PFSK-1 (cell line): ENCODE measurements at regions not wholly inside any gene's neighbourhood (a gene's known extent, or its start where the extent isn't known, plus 50 kb on each side); places are given as distances from the start of the nearest gene placed in this dataset.

ENCODE experiments used
- FOXP2 ChIP-seq: optimal IDR thresholded peaks from 2 replicates; pipeline ENCODE3; 2011; ENCODE audit warnings: borderline replicate concordance, control low read depth, inconsistent platforms; ENCODE audit not compliant: insufficient read depth; ENCODE audit errors: extremely low read length, extremely low read depth
- POLR2AphosphoS5 ChIP-seq: IDR thresholded peaks from 2 replicates; pipeline ENCODE4 v1.6.1; 2012; ENCODE audit warnings: low read depth, mild to moderate bottlenecking, control low read depth, low read length, moderate library complexity
- SIN3A ChIP-seq: IDR thresholded peaks from 2 replicates; pipeline ENCODE4 v1.6.1; 2012; ENCODE audit warnings: mild to moderate bottlenecking, low read length, moderate library complexity, borderline replicate concordance; ENCODE audit not compliant: insufficient read depth
- TAF1 ChIP-seq: IDR thresholded peaks from 2 replicates; pipeline ENCODE4 v1.6.1; 2012; ENCODE audit warnings: low read length, control low read depth, borderline replicate concordance; ENCODE audit not compliant: insufficient read depth
- TF ChIP-seq, protein P1 (sequence below), 2 experiments: IDR thresholded peaks; 2 replicates each; pipeline versions ENCODE4 v1.6.1 to v1.8.0; 2011 to 2012; ENCODE audit warnings: low read depth in 2 of 2, low read length in 2 of 2, control low read depth in 1 of 2, inconsistent platforms in 1 of 2, mild to moderate bottlenecking in 1 of 2, moderate library complexity in 1 of 2; ENCODE audit not compliant: insufficient read depth in 1 of 2

DNA sequence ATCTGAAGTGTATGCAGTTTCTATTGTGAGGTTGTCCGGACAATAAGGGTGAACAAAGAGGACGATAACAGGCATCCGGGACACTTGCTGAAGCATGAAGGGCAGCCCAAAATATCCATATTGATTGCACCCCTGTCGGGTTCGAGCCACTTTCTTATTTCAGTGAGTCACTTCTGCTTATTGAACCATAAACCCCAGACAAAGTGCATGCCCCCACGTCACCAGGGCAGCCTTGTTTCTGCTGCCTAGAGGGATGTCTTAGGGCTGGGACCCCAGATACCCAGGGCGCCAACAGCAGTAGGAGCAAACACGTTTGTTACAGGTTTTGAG is 175.3 kb upstream of the LYZL1 start:
- TF ChIP-seq POLR2AphosphoS5 = no peak
- no peak for TF ChIP-seq SIN3A
- no peak for TF ChIP-seq FOXP2
- TF ChIP-seq TAF1 = no peak
- TF ChIP-seq, protein P1, sequence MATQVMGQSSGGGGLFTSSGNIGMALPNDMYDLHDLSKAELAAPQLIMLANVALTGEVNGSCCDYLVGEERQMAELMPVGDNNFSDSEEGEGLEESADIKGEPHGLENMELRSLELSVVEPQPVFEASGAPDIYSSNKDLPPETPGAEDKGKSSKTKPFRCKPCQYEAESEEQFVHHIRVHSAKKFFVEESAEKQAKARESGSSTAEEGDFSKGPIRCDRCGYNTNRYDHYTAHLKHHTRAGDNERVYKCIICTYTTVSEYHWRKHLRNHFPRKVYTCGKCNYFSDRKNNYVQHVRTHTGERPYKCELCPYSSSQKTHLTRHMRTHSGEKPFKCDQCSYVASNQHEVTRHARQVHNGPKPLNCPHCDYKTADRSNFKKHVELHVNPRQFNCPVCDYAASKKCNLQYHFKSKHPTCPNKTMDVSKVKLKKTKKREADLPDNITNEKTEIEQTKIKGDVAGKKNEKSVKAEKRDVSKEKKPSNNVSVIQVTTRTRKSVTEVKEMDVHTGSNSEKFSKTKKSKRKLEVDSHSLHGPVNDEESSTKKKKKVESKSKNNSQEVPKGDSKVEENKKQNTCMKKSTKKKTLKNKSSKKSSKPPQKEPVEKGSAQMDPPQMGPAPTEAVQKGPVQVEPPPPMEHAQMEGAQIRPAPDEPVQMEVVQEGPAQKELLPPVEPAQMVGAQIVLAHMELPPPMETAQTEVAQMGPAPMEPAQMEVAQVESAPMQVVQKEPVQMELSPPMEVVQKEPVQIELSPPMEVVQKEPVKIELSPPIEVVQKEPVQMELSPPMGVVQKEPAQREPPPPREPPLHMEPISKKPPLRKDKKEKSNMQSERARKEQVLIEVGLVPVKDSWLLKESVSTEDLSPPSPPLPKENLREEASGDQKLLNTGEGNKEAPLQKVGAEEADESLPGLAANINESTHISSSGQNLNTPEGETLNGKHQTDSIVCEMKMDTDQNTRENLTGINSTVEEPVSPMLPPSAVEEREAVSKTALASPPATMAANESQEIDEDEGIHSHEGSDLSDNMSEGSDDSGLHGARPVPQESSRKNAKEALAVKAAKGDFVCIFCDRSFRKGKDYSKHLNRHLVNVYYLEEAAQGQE (IDR thresholded peaks at IDR 0.05; ENCODE audit: insufficient read depth in 1 of 2, low read depth in 2 of 2, low read length in 2 of 2) = no peak

DNA sequence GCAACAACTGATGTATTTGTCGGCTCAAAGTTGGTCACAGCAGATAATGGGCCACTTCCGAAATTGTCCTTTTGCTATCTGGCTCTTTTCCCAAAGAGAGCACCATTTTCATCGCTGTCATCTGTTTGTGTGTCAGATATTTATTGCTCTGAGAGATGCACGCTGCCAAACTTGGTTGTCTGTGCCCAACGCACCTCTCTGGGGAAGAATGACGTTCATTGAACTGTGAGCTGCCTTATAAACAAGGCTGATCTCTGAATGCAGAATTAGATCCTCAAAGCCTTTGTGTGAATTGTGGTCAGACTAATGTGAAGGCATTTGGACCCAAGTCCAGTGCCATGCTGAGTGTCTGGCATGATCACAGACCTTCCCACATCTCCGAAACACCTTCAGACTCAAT is 174.7 kb upstream of the LYZL1 start:
- TF ChIP-seq TAF1 (no peak), SIN3A (no peak), POLR2AphosphoS5 (no peak), FOXP2 (no peak)
- TF ChIP-seq, protein P1 (IDR thresholded peaks at IDR 0.05; ENCODE audit: insufficient read depth in 1 of 2, low read depth in 2 of 2, low read length in 2 of 2) = no peak

DNA sequence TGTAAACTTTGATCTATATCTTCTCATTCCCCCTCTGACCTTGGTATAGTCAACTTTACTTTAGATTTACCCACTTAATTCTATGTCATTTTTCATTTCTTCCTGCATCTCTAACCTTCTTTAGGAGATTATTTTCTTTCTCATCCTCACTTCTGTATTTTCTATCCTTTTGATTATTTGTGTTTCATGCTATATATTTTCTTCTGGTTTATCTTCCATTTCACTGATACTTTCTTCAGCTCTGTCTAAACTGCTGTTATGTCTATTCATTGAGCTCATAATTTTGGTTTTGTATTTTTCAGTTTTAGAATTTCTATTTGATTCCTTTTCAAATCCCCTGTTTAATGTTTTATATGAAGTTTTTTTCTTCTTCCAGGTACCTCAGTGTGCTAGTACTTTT is 171.1 kb upstream of the LYZL1 start:
- TF ChIP-seq POLR2AphosphoS5 (no peak), SIN3A (no peak), FOXP2 (no peak), TAF1 (no peak)
- TF ChIP-seq, protein P1 (IDR thresholded peaks at IDR 0.05; ENCODE audit: insufficient read depth in 1 of 2, low read depth in 2 of 2, low read length in 2 of 2) = no peak

DNA sequence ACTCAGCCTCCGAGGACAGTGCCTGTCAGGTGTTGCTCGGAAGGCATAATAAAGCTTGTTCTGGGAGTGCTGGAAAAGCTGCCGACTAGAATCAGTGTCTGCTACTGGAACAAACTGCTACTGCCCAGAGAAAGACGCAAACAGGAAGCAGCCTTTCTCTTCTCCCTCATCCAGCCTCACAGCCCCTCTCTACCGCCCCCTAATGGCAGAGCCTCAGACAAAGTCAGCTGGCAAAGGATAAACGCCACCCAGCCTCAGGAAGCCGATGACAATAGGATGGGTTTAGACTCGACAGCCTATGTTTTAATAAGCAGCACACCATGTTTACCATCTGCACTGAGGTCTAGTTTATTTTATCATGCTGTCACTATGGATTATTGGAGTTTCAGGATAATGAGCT is 169.5 kb upstream of the LYZL1 start:
- no peak for TF ChIP-seq TAF1
- TF ChIP-seq POLR2AphosphoS5 = no peak
- TF ChIP-seq FOXP2 = no peak
- no peak for TF ChIP-seq SIN3A
- TF ChIP-seq, protein P1 (IDR thresholded peaks at IDR 0.05; ENCODE audit: insufficient read depth in 1 of 2, low read depth in 2 of 2, low read length in 2 of 2) = no peak

DNA sequence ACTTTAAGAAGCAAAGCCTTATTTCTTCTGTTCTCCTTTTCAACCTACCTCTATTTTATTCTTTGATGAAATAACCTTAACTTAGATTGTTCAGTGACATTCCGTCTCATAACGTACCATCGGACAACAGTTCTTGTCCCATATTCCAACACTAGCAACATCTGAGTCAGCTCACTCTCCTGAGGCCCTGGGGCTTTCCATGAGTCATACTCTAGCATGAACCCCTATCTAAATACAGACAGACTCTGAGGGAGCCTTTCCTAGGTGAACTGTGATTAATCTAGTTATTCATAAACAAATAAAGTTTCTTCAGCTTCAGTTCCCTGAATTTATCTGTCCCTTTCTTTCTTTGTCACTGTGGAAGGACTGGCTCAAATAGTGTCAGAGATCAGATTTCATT is 168.7 kb upstream of the LYZL1 start:
- TF ChIP-seq POLR2AphosphoS5 (no peak), TAF1 (no peak), SIN3A (no peak), FOXP2 (no peak)
- TF ChIP-seq, protein P1 (IDR thresholded peaks at IDR 0.05; ENCODE audit: insufficient read depth in 1 of 2, low read depth in 2 of 2, low read length in 2 of 2) = no peak
